HL-60 (cell line): ENCODE measurements at regions not wholly inside any gene's neighbourhood (a gene's known extent, or its start where the extent isn't known, plus 50 kb on each side); places are given as distances from the start of the nearest gene placed in this dataset.

ENCODE experiments used
- DNase-seq, 2 experiments: peaks; one replicate each; pipeline ENCODE4 v3.0.0-alpha.2; 2010 to 2020; ENCODE audit warnings: low read depth in 1 of 2, low spot score in 1 of 2
- H3K27ac ChIP-seq: fragments of 250-450 bp; sonication (Bioruptor Pico); replicated peaks from 2 replicates; pipeline ENCODE4 v1.5.1; 2020; ENCODE audit warnings: mild to moderate bottlenecking, moderate library complexity
- H3K27me3 ChIP-seq: fragments of 250-450 bp; sonication (Bioruptor Pico); 2 replicates; pipeline ENCODE4 v1.5.1; 2021; ENCODE audit warnings: mild to moderate bottlenecking, moderate library complexity; ENCODE audit not compliant: insufficient read depth, poor library complexity, severe bottlenecking
- H3K4me3 ChIP-seq: replicated peaks from 2 replicates; pipeline ENCODE4 v1.5.1; 2011; ENCODE audit warnings: mild to moderate bottlenecking, control low read depth, low read length; ENCODE audit not compliant: insufficient read depth
- CTCF ChIP-seq: IDR thresholded peaks from one replicate; pipeline ENCODE4 v1.5.1; 2011; ENCODE audit warnings: low read length, control low read depth, inconsistent platforms; ENCODE audit not compliant: insufficient read depth
- GABPA ChIP-seq: IDR thresholded peaks from 2 replicates; pipeline ENCODE4 v1.6.1; 2012; ENCODE audit warnings: low read depth
- POLR2AphosphoS5 ChIP-seq: IDR thresholded peaks from 2 replicates; pipeline ENCODE4 v1.6.1; 2012; ENCODE audit warnings: low read depth
- REST ChIP-seq: IDR thresholded peaks from 2 replicates; pipeline ENCODE4 v1.6.1; 2012; ENCODE audit warnings: low read depth; ENCODE audit not compliant: insufficient replicate concordance
- SPI1 ChIP-seq: IDR thresholded peaks from 2 replicates; pipeline ENCODE4 v1.6.1; 2012; ENCODE audit warnings: low read depth, mild to moderate bottlenecking, borderline replicate concordance

GRCh38 chr13:65946387-65946786 lies 1283.7 kb downstream of the PCDH9 start:
- Histone ChIP-seq H3K4me3 (no peak overlapping the region), H3K27me3 (no peaks in the 10 kb centered on the region), H3K27ac (no peak overlapping the region)
- DNase-seq, result no peak
- no peak for TF ChIP-seq REST
- TF ChIP-seq SPI1, result no peak
- no peak for TF ChIP-seq POLR2AphosphoS5
- TF ChIP-seq CTCF, result no peak
- TF ChIP-seq GABPA, result no peak

- Histone ChIP-seq H3K27ac (no peak overlapping the region), H3K4me3 (no peak overlapping the region), H3K27me3 (no peaks in the 10 kb centered on the region)
- TF ChIP-seq GABPA, result no peak
- TF ChIP-seq POLR2AphosphoS5, result no peak
- no peak for TF ChIP-seq CTCF
- TF ChIP-seq REST, result no peak
- no peak for TF ChIP-seq SPI1
- no peak for DNase-seq
These were observed 1286.4 kb downstream of the PCDH9 start for GRCh38 chr13:65943708-65944107.

- DNase-seq, result no peak
- no peak overlapping the region for H3K4me3 ChIP-seq
- no peaks in the 10 kb centered on the region for H3K27me3 ChIP-seq
- TF ChIP-seq POLR2AphosphoS5 (no peak), GABPA (no peak), SPI1 (no peak), CTCF (no peak), REST (no peak)
- H3K27ac ChIP-seq, result no peak overlapping the region
These were observed 1287.1 kb downstream of the PCDH9 start for GRCh38 chr13:65943024-65943423.
